DMS53 treated with DMSO at 0.1 percent for 48 hours (cell line): ENCODE measurements at regions not wholly inside any gene's neighbourhood (a gene's known extent, or its start where the extent isn't known, plus 50 kb on each side); places are given as distances from the start of the nearest gene placed in this dataset.
"Not testable (repeated sequence)": the region's sequence is repeated elsewhere in the genome, so short reads cannot be mapped to it uniquely, and the experiment has no call there.

Source experiments
- DNase-seq: peaks from one replicate; lab custom pipeline; 2025; ENCODE audit not compliant: unreplicated experiment; lab: John Stamatoyannopoulos, UW

GRCh38 chr16:66028510-66029216 is 337.8 kb upstream of the CDH5 start:
- no peak for DNase-seq

GRCh38 chr16:66026787-66027330 is 339.6 kb upstream of the CDH5 start:
- no peak for DNase-seq

GRCh38 chr16:66026211-66026610 is 340.3 kb upstream of the CDH5 start:
- DNase-seq = no peak

GRCh38 chr16:66025751-66026150 is 340.7 kb upstream of the CDH5 start:
- DNase-seq = no peak

GRCh38 chr16:66024567-66024966 is 341.9 kb upstream of the CDH5 start:
- not testable (repeated sequence) for DNase-seq

- DNase-seq = no peak
Measured at GRCh38 chr16:66023481-66023880, 343.0 kb upstream of the CDH5 start.

GRCh38 chr16:66020642-66021041 is 345.8 kb upstream of the CDH5 start:
- DNase-seq = no peak

- DNase-seq = no peak
Measured at GRCh38 chr16:66020046-66020445, 346.4 kb upstream of the CDH5 start.

- DNase-seq = not testable (repeated sequence)
Measured at GRCh38 chr16:66019502-66019901, 347.0 kb upstream of the CDH5 start.

- no peak for DNase-seq
Measured at GRCh38 chr16:66014221-66014620, 352.3 kb upstream of the CDH5 start.

- DNase-seq = no peak
Measured at GRCh38 chr16:66013486-66013885, 353.0 kb upstream of the CDH5 start.

- no peak for DNase-seq
Measured at GRCh38 chr16:66008136-66008535, 358.4 kb upstream of the CDH5 start.

- no peak for DNase-seq
Measured at GRCh38 chr16:66007717-66008116, 358.8 kb upstream of the CDH5 start.

- no peak for DNase-seq
Measured at GRCh38 chr16:66006485-66006884, 360.0 kb upstream of the CDH5 start.

GRCh38 chr16:66004699-66005098 is 361.8 kb upstream of the CDH5 start:
- DNase-seq = no peak

- DNase-seq = no peak
Measured at GRCh38 chr16:66003201-66003600, 363.3 kb upstream of the CDH5 start.

- DNase-seq = no peak
Measured at GRCh38 chr16:66002601-66003000, 363.9 kb upstream of the CDH5 start.

GRCh38 chr16:66001432-66001831 is 365.1 kb upstream of the CDH5 start:
- DNase-seq = no peak

- DNase-seq = no peak
Measured at GRCh38 chr16:65998443-65998842, 368.0 kb upstream of the CDH5 start.

GRCh38 chr16:65994291-65994690 is 372.2 kb upstream of the CDH5 start:
- no peak for DNase-seq

GRCh38 chr16:65991149-65991701 is 375.3 kb upstream of the CDH5 start:
- DNase-seq = no peak

- DNase-seq = no peak
Measured at GRCh38 chr16:65989861-65990604, 376.5 kb upstream of the CDH5 start.
